DMS 273 treated with DMSO at 0.1 percent for 48 hours (cell line): ENCODE measurements at regions not wholly inside any gene's neighbourhood (a gene's known extent, or its start where the extent isn't known, plus 50 kb on each side); places are given as distances from the start of the nearest gene placed in this dataset.

Experiments used
- DNase-seq: peaks from one replicate; lab custom pipeline; 2025; lab: John Stamatoyannopoulos, UW

- no peak for DNase-seq
These were observed 144.1 kb downstream of the MRPL14 start for GRCh38 chr6:43983191-43983590.

- no peak for DNase-seq
These were observed 145.1 kb downstream of the MRPL14 start for GRCh38 chr6:43982084-43982625.

- no peak for DNase-seq
These were observed 145.8 kb downstream of the MRPL14 start for GRCh38 chr6:43981363-43981990.

GRCh38 chr6:43980004-43980795 lies 147.1 kb downstream of the MRPL14 start:
- no peak for DNase-seq

- DNase-seq, result no peak
These were observed 147.7 kb downstream of the MRPL14 start for GRCh38 chr6:43979525-43979924.

GRCh38 chr6:43978473-43979346 lies 148.5 kb downstream of the MRPL14 start:
- no peak for DNase-seq

- no peak for DNase-seq
These were observed 149.7 kb downstream of the MRPL14 start for GRCh38 chr6:43977404-43978111.

GRCh38 chr6:43976706-43977403 lies 150.4 kb downstream of the MRPL14 start:
- no peak for DNase-seq

GRCh38 chr6:43974643-43975230 lies 152.5 kb downstream of the MRPL14 start:
- no peak for DNase-seq

GRCh38 chr6:43973357-43973756 lies 153.9 kb downstream of the MRPL14 start:
- DNase-seq, result no peak

GRCh38 chr6:43972913-43973300 lies 154.3 kb downstream of the MRPL14 start:
- no peak for DNase-seq

- no peak for DNase-seq
These were observed 154.9 kb downstream of the MRPL14 start for GRCh38 chr6:43972179-43972912.

GRCh38 chr6:43971776-43972126 lies 155.5 kb downstream of the MRPL14 start:
- no peak for DNase-seq

- no peak for DNase-seq
These were observed 156.1 kb downstream of the MRPL14 start for GRCh38 chr6:43970913-43971775.

- DNase-seq, result no peak
These were observed 157.0 kb downstream of the MRPL14 start for GRCh38 chr6:43970068-43970912.

- no peak for DNase-seq
These were observed 157.9 kb downstream of the MRPL14 start for GRCh38 chr6:43969158-43969981.
